HFFc6 (cell line): ENCODE measurements at regions not wholly inside any gene's neighbourhood (a gene's known extent, or its start where the extent isn't known, plus 50 kb on each side); places are given as distances from the start of the nearest gene placed in this dataset.
"Not testable (repeated sequence)": the region's sequence is repeated elsewhere in the genome, so short reads cannot be mapped to it uniquely, and the experiment has no call there.

ENCODE experiments used
- DNase-seq: peaks from one replicate; pipeline ENCODE4 v3.0.0-alpha.2; 2018
- H3K27ac Mint-ChIP-seq: 2 replicates; pipeline ENCODE4 v1.8.0; 2020; ENCODE audit warnings: mild to moderate bottlenecking, mixed read lengths
- H3K27me3 Mint-ChIP-seq: 2 replicates; pipeline ENCODE4 v1.8.0; 2021; ENCODE audit warnings: mild to moderate bottlenecking, moderate library complexity, mixed read lengths; ENCODE audit not compliant: insufficient read depth
- H3K36me3 Mint-ChIP-seq: 2 replicates; pipeline ENCODE4 v1.8.0; 2021; ENCODE audit warnings: low read depth, mixed read lengths
- H3K4me1 Mint-ChIP-seq: 2 replicates; pipeline ENCODE4 v1.8.0; 2020; ENCODE audit warnings: low read depth, mixed read lengths
- H3K4me3 Mint-ChIP-seq: 2 replicates; pipeline ENCODE4 v1.8.0; 2020; ENCODE audit warnings: mild to moderate bottlenecking, moderate library complexity, mixed read lengths
- H3K9me3 Mint-ChIP-seq: 2 replicates; pipeline ENCODE4 v1.8.0; 2020; ENCODE audit warnings: mild to moderate bottlenecking, mixed read lengths
- TF ChIP-seq, protein P1 (sequence below): fragments of 200-600 bp; sonication (generic); IDR thresholded peaks from 2 replicates; pipeline ENCODE4 v1.5.0; 2021; ENCODE audit warnings: antibody characterized with exemption, mild to moderate bottlenecking

DNA sequence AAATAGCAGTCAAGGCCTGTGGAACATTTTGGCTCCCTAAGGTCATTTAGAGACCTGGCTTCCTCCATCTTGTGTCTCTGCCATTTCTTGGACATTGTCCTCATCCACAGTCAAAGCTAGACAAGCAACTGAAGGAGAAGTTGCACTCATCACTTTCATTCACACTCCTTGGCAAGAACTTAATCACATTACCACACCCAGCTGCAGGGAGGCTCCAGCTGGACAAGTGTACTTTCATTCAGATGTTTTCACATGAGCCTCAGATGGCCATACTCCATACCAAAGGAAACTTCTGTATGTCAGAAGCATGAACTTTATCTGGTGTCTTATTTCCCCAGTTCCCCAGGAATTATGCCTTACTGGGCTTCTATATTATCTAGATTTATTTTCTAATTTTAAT, 537.4 kb downstream of the TMEM135 start:
- TF ChIP-seq, protein P1, sequence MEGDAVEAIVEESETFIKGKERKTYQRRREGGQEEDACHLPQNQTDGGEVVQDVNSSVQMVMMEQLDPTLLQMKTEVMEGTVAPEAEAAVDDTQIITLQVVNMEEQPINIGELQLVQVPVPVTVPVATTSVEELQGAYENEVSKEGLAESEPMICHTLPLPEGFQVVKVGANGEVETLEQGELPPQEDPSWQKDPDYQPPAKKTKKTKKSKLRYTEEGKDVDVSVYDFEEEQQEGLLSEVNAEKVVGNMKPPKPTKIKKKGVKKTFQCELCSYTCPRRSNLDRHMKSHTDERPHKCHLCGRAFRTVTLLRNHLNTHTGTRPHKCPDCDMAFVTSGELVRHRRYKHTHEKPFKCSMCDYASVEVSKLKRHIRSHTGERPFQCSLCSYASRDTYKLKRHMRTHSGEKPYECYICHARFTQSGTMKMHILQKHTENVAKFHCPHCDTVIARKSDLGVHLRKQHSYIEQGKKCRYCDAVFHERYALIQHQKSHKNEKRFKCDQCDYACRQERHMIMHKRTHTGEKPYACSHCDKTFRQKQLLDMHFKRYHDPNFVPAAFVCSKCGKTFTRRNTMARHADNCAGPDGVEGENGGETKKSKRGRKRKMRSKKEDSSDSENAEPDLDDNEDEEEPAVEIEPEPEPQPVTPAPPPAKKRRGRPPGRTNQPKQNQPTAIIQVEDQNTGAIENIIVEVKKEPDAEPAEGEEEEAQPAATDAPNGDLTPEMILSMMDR, result no peak
- Mint-ChIP-seq H3K9me3 (no peaks in the 10 kb centered on the region; the same call in 1 of the 2 replicates), H3K36me3 (no peaks in the 10 kb centered on the region), H3K4me1 (no peaks in the 10 kb centered on the region), H3K4me3 (no peak overlapping the region), H3K27ac (no peak overlapping the region), H3K27me3 (no peaks in the 10 kb centered on the region)
- no peak for DNase-seq

DNA sequence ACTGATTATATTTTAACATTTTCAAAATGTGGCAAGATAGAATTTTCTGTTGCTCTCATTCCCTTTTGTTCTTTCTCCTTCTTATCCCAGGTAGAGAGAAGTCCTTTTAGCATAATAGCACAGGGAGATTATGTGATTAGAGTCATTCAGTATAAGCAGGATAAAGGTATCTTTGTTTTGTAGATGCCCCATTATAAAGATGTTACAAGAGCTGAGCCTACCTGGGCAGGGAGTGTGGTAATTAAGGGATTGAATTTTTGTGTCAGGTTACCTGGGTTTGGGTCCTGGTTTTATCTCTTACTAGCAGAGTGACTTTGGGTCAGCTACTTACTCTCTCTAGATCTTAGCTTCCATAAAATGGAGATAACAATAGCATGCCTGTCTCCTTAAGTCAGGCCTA, 536.5 kb downstream of the TMEM135 start:
- TF ChIP-seq, protein P1, result no peak
- no peaks in the 10 kb centered on the region for H3K36me3 Mint-ChIP-seq
- H3K27me3 Mint-ChIP-seq, result no peaks in the 10 kb centered on the region
- H3K4me3 Mint-ChIP-seq, result no peak overlapping the region
- no peaks in the 10 kb centered on the region; the same call in 1 of the 2 replicates for H3K9me3 Mint-ChIP-seq
- H3K27ac Mint-ChIP-seq, result no peak overlapping the region
- H3K4me1 Mint-ChIP-seq, result no peaks in the 10 kb centered on the region
- DNase-seq, result no peak

DNA sequence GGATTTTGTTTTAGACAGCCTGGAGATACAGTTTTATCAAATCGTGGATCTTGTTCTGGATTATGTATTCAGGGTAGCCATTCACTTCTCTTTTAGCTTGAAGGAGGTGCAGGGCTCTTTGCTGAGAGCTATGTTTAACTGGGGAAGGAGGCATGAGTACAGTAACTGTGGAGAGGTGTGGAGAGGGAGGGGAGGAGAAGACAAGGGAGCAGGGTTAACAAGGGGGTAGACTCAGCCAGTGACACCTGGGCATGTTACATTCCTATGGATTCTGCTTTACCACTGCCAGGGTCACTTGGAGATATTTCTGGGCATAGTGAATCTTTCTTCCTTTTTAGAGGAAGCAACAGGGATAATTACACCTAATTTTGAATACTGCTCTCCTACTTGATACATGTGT, 536.0 kb downstream of the TMEM135 start:
- no peak overlapping the region for H3K27ac Mint-ChIP-seq
- H3K9me3 Mint-ChIP-seq, result peaks cover under 1% of the 10 kb centered on the region; the same call in 1 of the 2 replicates
- TF ChIP-seq, protein P1, result no peak
- H3K4me1 Mint-ChIP-seq, result no peaks in the 10 kb centered on the region
- H3K27me3 Mint-ChIP-seq, result no peaks in the 10 kb centered on the region
- DNase-seq, result no peak
- H3K4me3 Mint-ChIP-seq, result no peak overlapping the region
- H3K36me3 Mint-ChIP-seq, result no peaks in the 10 kb centered on the region

DNA sequence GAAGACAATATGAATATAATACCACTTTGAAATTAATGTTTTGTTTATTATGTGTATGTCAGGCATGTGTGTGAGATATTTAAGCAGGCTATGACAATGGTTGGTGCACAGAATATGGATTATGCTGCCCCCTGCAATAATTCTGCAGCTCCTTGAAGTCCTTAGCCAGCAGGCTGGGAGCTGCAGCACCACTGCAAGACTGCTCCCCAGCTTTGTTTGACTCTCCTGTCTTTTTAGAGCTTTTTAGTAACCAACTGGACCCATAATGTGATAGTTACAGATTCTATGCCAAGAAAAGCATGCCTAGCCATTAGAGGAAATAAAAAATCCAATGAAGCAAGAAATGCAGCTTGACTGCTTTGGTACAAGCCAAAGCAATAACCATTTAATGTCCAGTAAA, 535.1 kb downstream of the TMEM135 start:
- H3K4me3 Mint-ChIP-seq, result no peak overlapping the region
- H3K9me3 Mint-ChIP-seq, result peaks cover 5% of the 10 kb centered on the region; the same call in 1 of the 2 replicates
- no peaks in the 10 kb centered on the region for H3K4me1 Mint-ChIP-seq
- no peak overlapping the region for H3K27ac Mint-ChIP-seq
- DNase-seq, result no peak
- no peaks in the 10 kb centered on the region for H3K36me3 Mint-ChIP-seq
- H3K27me3 Mint-ChIP-seq, result peaks cover 1% of the 10 kb centered on the region; the same call in 1 of the 2 replicates
- TF ChIP-seq, protein P1, result no peak

DNA sequence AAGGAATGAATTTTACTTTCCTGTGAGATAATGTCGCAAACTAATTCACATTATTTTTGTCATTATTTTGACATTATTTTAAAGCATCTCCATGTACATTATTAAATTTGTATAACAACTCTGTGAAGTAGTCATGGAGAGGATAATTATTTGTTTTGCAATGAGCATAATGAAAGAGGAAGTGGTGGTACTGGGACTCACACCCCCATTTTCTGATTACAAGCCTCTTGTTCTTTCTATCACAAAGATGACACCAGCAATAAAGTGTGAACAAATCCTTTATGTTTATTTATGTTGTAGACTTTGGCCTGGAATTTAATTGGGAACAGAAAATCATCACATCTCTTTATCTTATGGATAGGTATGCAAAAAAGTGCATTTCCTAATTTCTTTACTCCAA, 522.6 kb downstream of the TMEM135 start:
- Mint-ChIP-seq H3K27ac (no peak overlapping the region), H3K9me3 (no peaks in the 10 kb centered on the region), H3K4me3 (no peak overlapping the region), H3K27me3 (no peaks in the 10 kb centered on the region; the same call in none of the 2 replicates), H3K36me3 (no peaks in the 10 kb centered on the region), H3K4me1 (no peaks in the 10 kb centered on the region)
- TF ChIP-seq, protein P1, result no peak
- no peak for DNase-seq

DNA sequence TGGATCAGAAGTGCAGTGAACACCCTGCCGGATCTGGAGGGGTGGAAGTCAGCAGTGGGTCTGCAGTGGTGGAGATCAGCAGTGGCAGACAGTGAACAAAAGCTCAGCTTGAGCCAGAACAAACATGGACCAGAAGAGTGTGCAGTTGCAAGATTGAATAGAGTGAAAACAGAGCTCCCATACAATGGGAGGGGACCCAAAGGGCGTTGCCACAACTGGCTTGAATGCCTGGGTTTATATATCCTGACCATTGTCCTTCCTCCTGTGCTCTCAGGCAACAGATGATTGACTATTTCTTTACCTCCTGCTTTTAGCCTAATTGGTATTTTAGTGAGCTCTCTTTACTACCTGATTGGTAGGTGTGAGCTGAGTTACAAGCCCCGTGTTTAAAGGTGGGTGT, 522.1 kb downstream of the TMEM135 start:
- H3K4me3 Mint-ChIP-seq, DNase-seq, H3K9me3 Mint-ChIP-seq, H3K27ac Mint-ChIP-seq, H3K4me1 Mint-ChIP-seq, H3K36me3 Mint-ChIP-seq, H3K27me3 Mint-ChIP-seq: not testable (repeated sequence)
